ENCODE measurements at regions not wholly inside any gene's neighbourhood (a gene's known extent, or its start where the extent isn't known, plus 50 kb on each side); places are given as distances from the start of the nearest gene placed in this dataset.

DNA sequence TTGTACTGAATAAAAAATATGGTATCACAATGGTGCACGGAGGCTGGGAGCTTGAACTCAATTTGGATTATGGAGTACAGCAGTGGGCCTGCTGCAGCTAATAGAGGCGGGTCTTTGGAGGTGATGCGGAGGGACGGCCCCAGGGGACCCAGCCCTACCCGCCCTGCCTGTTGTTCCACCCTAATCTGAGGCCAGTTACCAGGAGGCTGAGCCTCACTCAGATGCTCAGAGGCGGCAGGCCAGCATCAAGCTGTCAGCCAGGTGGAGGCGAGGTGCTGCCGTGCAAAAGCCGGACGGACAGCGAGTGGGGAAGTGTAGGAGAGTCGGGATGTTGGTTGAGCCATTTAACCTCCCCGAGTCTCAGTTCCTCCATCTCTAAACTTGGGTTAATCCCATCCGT is 218.5 kb upstream of the RGMA start:
- H3K4me3 ChIP-seq (replicated peaks; ENCODE audit: insufficient read depth, low read length), result no peak overlapping the region
- TF ChIP-seq, protein P1, sequence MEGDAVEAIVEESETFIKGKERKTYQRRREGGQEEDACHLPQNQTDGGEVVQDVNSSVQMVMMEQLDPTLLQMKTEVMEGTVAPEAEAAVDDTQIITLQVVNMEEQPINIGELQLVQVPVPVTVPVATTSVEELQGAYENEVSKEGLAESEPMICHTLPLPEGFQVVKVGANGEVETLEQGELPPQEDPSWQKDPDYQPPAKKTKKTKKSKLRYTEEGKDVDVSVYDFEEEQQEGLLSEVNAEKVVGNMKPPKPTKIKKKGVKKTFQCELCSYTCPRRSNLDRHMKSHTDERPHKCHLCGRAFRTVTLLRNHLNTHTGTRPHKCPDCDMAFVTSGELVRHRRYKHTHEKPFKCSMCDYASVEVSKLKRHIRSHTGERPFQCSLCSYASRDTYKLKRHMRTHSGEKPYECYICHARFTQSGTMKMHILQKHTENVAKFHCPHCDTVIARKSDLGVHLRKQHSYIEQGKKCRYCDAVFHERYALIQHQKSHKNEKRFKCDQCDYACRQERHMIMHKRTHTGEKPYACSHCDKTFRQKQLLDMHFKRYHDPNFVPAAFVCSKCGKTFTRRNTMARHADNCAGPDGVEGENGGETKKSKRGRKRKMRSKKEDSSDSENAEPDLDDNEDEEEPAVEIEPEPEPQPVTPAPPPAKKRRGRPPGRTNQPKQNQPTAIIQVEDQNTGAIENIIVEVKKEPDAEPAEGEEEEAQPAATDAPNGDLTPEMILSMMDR (IDR thresholded peaks at IDR 0.05; ENCODE audit: insufficient read depth, low read length), result no peak
- TF ChIP-seq, protein P2, sequence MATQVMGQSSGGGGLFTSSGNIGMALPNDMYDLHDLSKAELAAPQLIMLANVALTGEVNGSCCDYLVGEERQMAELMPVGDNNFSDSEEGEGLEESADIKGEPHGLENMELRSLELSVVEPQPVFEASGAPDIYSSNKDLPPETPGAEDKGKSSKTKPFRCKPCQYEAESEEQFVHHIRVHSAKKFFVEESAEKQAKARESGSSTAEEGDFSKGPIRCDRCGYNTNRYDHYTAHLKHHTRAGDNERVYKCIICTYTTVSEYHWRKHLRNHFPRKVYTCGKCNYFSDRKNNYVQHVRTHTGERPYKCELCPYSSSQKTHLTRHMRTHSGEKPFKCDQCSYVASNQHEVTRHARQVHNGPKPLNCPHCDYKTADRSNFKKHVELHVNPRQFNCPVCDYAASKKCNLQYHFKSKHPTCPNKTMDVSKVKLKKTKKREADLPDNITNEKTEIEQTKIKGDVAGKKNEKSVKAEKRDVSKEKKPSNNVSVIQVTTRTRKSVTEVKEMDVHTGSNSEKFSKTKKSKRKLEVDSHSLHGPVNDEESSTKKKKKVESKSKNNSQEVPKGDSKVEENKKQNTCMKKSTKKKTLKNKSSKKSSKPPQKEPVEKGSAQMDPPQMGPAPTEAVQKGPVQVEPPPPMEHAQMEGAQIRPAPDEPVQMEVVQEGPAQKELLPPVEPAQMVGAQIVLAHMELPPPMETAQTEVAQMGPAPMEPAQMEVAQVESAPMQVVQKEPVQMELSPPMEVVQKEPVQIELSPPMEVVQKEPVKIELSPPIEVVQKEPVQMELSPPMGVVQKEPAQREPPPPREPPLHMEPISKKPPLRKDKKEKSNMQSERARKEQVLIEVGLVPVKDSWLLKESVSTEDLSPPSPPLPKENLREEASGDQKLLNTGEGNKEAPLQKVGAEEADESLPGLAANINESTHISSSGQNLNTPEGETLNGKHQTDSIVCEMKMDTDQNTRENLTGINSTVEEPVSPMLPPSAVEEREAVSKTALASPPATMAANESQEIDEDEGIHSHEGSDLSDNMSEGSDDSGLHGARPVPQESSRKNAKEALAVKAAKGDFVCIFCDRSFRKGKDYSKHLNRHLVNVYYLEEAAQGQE (IDR thresholded peaks at IDR 0.05; ENCODE audit: insufficient replicate concordance, low read depth), result no peak
- no peak for TF ChIP-seq SPI1 (IDR thresholded peaks at IDR 0.05; ENCODE audit: borderline replicate concordance, low read depth)
- TF ChIP-seq GABPA (IDR thresholded peaks at IDR 0.05; ENCODE audit: low read depth), result no peak
- TF ChIP-seq POLR2AphosphoS5 (IDR thresholded peaks at IDR 0.05; ENCODE audit: low read depth), result no peak
- DNase-seq (ENCODE audit: low read depth in 1 of 2, low spot score in 1 of 2), result no peak
- H3K27me3 ChIP-seq (ENCODE audit: insufficient read depth, poor library complexity, severe bottlenecking), result no peaks in the 10 kb centered on the region
- no peak overlapping the region for H3K27ac ChIP-seq (replicated peaks)

DNA sequence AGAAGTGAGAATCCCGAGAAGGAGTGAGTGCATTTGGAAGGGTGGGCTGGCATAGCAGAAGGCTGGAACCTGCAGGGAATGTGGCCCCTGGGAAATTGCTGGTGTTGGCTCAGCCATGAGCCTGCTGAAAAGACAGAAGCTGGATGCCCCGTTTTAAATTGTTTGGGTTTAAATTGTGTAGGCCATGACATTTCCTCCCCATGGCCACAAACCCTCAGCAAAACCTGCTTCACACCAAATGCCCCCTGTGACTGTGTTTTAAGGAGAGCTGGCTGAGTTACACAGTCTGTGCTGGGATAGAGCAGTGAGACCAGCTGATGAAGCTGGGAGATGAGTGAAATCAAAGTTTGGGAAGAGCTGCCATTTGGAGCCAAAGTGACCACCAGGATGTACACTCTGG is 216.3 kb upstream of the RGMA start:
- Histone ChIP-seq H3K27me3 (ENCODE audit: insufficient read depth, poor library complexity, severe bottlenecking) (no peaks in the 10 kb centered on the region), H3K4me3 (replicated peaks; ENCODE audit: insufficient read depth, low read length) (no peak overlapping the region), H3K27ac (replicated peaks) (no peak overlapping the region)
- TF ChIP-seq, protein P1 (IDR thresholded peaks at IDR 0.05; ENCODE audit: insufficient read depth, low read length), result no peak
- TF ChIP-seq POLR2AphosphoS5 (IDR thresholded peaks at IDR 0.05; ENCODE audit: low read depth), result no peak
- TF ChIP-seq GABPA (IDR thresholded peaks at IDR 0.05; ENCODE audit: low read depth), result no peak
- TF ChIP-seq, protein P2 (IDR thresholded peaks at IDR 0.05; ENCODE audit: insufficient replicate concordance, low read depth), result no peak
- TF ChIP-seq SPI1 (IDR thresholded peaks at IDR 0.05; ENCODE audit: borderline replicate concordance, low read depth), result no peak
- no peak for DNase-seq (ENCODE audit: low read depth in 1 of 2, low spot score in 1 of 2)

DNA sequence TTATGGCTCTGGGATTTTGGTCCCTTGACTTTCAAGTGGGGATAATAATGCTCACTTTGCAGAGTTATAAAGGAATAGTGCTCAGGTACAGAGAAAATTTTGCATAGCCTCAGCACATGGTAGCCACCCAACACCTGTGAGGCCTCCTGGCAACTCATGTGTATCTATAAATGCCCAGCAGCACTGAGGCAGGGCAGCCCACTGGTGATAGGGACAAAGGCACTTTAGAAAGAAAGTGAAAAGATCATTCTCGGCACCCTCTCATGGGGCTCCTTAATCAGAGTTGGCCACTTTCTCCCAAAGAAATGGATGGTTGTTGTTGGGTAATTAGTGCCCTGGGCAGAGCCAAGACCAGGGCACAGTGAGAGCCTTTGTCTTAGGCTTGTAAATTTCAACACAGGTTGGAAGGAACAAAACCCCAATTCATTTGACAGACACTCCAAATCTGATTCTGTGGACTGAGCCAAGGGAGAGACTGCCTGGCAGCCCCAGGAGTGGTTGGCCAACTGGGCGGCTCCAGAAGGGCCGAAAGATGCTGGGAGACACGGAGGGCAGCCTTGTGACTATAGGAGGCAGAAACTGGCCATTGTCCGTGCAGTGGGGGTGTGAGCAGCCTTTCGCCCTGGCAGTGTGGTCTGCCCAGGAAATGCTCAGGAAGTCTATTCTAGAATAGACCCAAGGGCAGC is 213.2 kb upstream of the RGMA start:
- H3K27me3 ChIP-seq (ENCODE audit: insufficient read depth, poor library complexity, severe bottlenecking), result no peaks in the 10 kb centered on the region
- no peak overlapping the region for H3K4me3 ChIP-seq (replicated peaks; ENCODE audit: insufficient read depth, low read length)
- H3K27ac ChIP-seq (replicated peaks), result no peak overlapping the region
- DNase-seq (ENCODE audit: low read depth in 1 of 2, low spot score in 1 of 2), result no peak
- TF ChIP-seq GABPA (IDR thresholded peaks at IDR 0.05; ENCODE audit: low read depth) (no peak), POLR2AphosphoS5 (IDR thresholded peaks at IDR 0.05; ENCODE audit: low read depth) (no peak), SPI1 (IDR thresholded peaks at IDR 0.05; ENCODE audit: borderline replicate concordance, low read depth) (no peak)
- TF ChIP-seq, protein P1 (IDR thresholded peaks at IDR 0.05; ENCODE audit: insufficient read depth, low read length), result no peak
- TF ChIP-seq, protein P2 (IDR thresholded peaks at IDR 0.05; ENCODE audit: insufficient replicate concordance, low read depth), result no peak

All from HL-60 (cell line).